Activated T-cell treated with anti-CD3 and anti-CD28 coated beads, Interleukin-2, amount 50 U/mL, for 72 hours (primary cell): ENCODE measurements at regions not wholly inside any gene's neighbourhood (a gene's known extent, or its start where the extent isn't known, plus 50 kb on each side); places are given as distances from the start of the nearest gene placed in this dataset.
A peak's percentile ranks its signal among the peaks of the same experiment; 100 is the strongest.

Experiments used
- ATAC-seq, 2 donors: fragments of 150-1000 bp; cut with Tn5 transposase; replicated peaks in 1 of 2; 2 replicates each; pipeline ENCODE4 v1.10.0; 2021; ENCODE audit warnings: moderate library complexity in 2 of 2, mild to moderate bottlenecking in 1 of 2
- DNase-seq, 2 donors: peaks; one replicate each; pipeline ENCODE4 v3.0.0; 2021 to 2022; ENCODE audit warnings: mixed read lengths in 1 of 2
- H3K27ac Mint-ChIP-seq: one replicate; pipeline ENCODE4 v1.8.0; 2022; ENCODE audit warnings: mild to moderate bottlenecking, moderate library complexity, mixed read lengths
- H3K27me3 Mint-ChIP-seq: one replicate; pipeline ENCODE4 v1.8.0; 2022; ENCODE audit warnings: low read depth, mixed read lengths
- H3K36me3 Mint-ChIP-seq, 2 donors: one replicate each; pipeline ENCODE4 v1.8.0; 2022; ENCODE audit warnings: mixed read lengths in 2 of 2, mild to moderate bottlenecking in 1 of 2; ENCODE audit not compliant: insufficient read depth in 2 of 2
- H3K4me1 Mint-ChIP-seq: one replicate; pipeline ENCODE4 v1.8.0; 2022; ENCODE audit warnings: low read depth, mixed read lengths
- H3K4me3 Mint-ChIP-seq, 2 donors: one replicate each; pipeline ENCODE4 v1.8.0; 2022; ENCODE audit warnings: mild to moderate bottlenecking in 2 of 2, mixed read lengths in 2 of 2, moderate library complexity in 2 of 2
- H3K9me3 Mint-ChIP-seq, 2 donors: one replicate each; pipeline ENCODE4 v1.8.0; 2022; ENCODE audit warnings: mixed read lengths in 2 of 2

GRCh38 chr10:21021231-21021630 lies 124.1 kb upstream of the NEBL start:
- DNase-seq: no peak
- H3K4me1 Mint-ChIP-seq: no peaks in the 10 kb centered on the region
- no peaks in the 10 kb centered on the region for H3K27me3 Mint-ChIP-seq
- H3K9me3 Mint-ChIP-seq: peaks cover 7 to 9% of the 10 kb centered on the region in 2 donors
- no peak for ATAC-seq
- H3K36me3 Mint-ChIP-seq: no peaks in the 10 kb centered on the region
- no peak overlapping the region for H3K4me3 Mint-ChIP-seq
- H3K27ac Mint-ChIP-seq: no peak overlapping the region

GRCh38 chr10:21020545-21020944 lies 123.4 kb upstream of the NEBL start:
- Mint-ChIP-seq H3K4me3 (no peak overlapping the region), H3K27ac (no peak overlapping the region)

GRCh38 chr10:21019436-21019835 lies 122.3 kb upstream of the NEBL start:
- Mint-ChIP-seq H3K27me3 (no peaks in the 10 kb centered on the region), H3K27ac (no peak overlapping the region), H3K9me3 (peaks cover 7 to 9% of the 10 kb centered on the region in 2 donors), H3K4me3 (no peak overlapping the region), H3K36me3 (no peaks in the 10 kb centered on the region), H3K4me1 (no peaks in the 10 kb centered on the region)
- no peak for DNase-seq
- ATAC-seq: no peak

More at GRCh38 chr10:21020545-21020944, 123.4 kb upstream of the NEBL start:
- H3K36me3 Mint-ChIP-seq: no peaks in the 10 kb centered on the region
- H3K27me3 Mint-ChIP-seq: no peaks in the 10 kb centered on the region
- ATAC-seq (no peak), DNase-seq (peak; percentile 28 to 32)
- H3K4me1 Mint-ChIP-seq: no peaks in the 10 kb centered on the region
- H3K9me3 Mint-ChIP-seq: peaks cover 7 to 9% of the 10 kb centered on the region in 2 donors

GRCh38 chr10:21015851-21016250 lies 118.7 kb upstream of the NEBL start:
- Mint-ChIP-seq H3K27me3 (no peaks in the 10 kb centered on the region), H3K4me1 (no peaks in the 10 kb centered on the region), H3K4me3 (no peak overlapping the region), H3K27ac (no peak overlapping the region), H3K36me3 (peaks cover 0 to 1% of the 10 kb centered on the region in 2 donors), H3K9me3 (peaks cover 7 to 11% of the 10 kb centered on the region in 2 donors)
- DNase-seq: no peak
- no peak for ATAC-seq

GRCh38 chr10:21014141-21014540 lies 117.0 kb upstream of the NEBL start:
- DNase-seq (no peak), ATAC-seq (no peak)
- peaks cover 0 to 5% of the 10 kb centered on the region in 2 donors for H3K9me3 Mint-ChIP-seq
- H3K27ac Mint-ChIP-seq: no peak overlapping the region
- H3K36me3 Mint-ChIP-seq: peaks cover 0 to 1% of the 10 kb centered on the region in 2 donors
- no peaks in the 10 kb centered on the region for H3K4me1 Mint-ChIP-seq
- no peak overlapping the region for H3K4me3 Mint-ChIP-seq
- H3K27me3 Mint-ChIP-seq: no peaks in the 10 kb centered on the region

- Mint-ChIP-seq H3K36me3 (peaks cover 0 to 1% of the 10 kb centered on the region in 2 donors), H3K4me3 (no peak overlapping the region), H3K9me3 (peaks cover 0 to 2% of the 10 kb centered on the region in 2 donors), H3K4me1 (no peaks in the 10 kb centered on the region), H3K27ac (no peak overlapping the region), H3K27me3 (no peaks in the 10 kb centered on the region)
- ATAC-seq (no peak), DNase-seq (no peak)
These were observed 114.4 kb upstream of the NEBL start for GRCh38 chr10:21011433-21012018.

GRCh38 chr10:21010615-21011014 lies 113.5 kb upstream of the NEBL start:
- peaks cover 0 to 2% of the 10 kb centered on the region in 2 donors for H3K9me3 Mint-ChIP-seq
- ATAC-seq: no peak

GRCh38 chr10:21003240-21003822 lies 106.2 kb upstream of the NEBL start:
- Mint-ChIP-seq H3K27me3 (no peaks in the 10 kb centered on the region), H3K27ac (no peak overlapping the region), H3K36me3 (no peaks in the 10 kb centered on the region), H3K9me3 (no peaks in the 10 kb centered on the region), H3K4me3 (no peak overlapping the region), H3K4me1 (peaks cover 6% of the 10 kb centered on the region)
- ATAC-seq (no peak), DNase-seq (no peak)

More at GRCh38 chr10:21010615-21011014, 113.5 kb upstream of the NEBL start:
- H3K4me1 Mint-ChIP-seq: no peaks in the 10 kb centered on the region
- H3K27me3 Mint-ChIP-seq: no peaks in the 10 kb centered on the region
- no peak overlapping the region for H3K4me3 Mint-ChIP-seq
- DNase-seq: no peak
- peaks cover 0 to 1% of the 10 kb centered on the region in 2 donors for H3K36me3 Mint-ChIP-seq
- H3K27ac Mint-ChIP-seq: no peak overlapping the region

GRCh38 chr10:21002091-21002878 lies 105.2 kb upstream of the NEBL start:
- Mint-ChIP-seq H3K9me3 (no peaks in the 10 kb centered on the region), H3K27ac (no peak overlapping the region), H3K4me3 (peak overlapping the region in 1 of 2 donors; percentile 32), H3K36me3 (no peaks in the 10 kb centered on the region), H3K4me1 (peaks cover 6% of the 10 kb centered on the region), H3K27me3 (no peaks in the 10 kb centered on the region)
- DNase-seq (no peak), ATAC-seq (no peak)

GRCh38 chr10:20999699-21000098 lies 102.6 kb upstream of the NEBL start:
- no peaks in the 10 kb centered on the region for H3K27me3 Mint-ChIP-seq
- H3K4me3 Mint-ChIP-seq: no peak overlapping the region
- no peak overlapping the region for H3K27ac Mint-ChIP-seq
- H3K4me1 Mint-ChIP-seq: peaks cover 6% of the 10 kb centered on the region
- no peak for ATAC-seq
- no peak for DNase-seq
- no peaks in the 10 kb centered on the region for H3K36me3 Mint-ChIP-seq
- no peaks in the 10 kb centered on the region for H3K9me3 Mint-ChIP-seq

- ATAC-seq: no peak
- H3K27ac Mint-ChIP-seq: no peak overlapping the region
- H3K4me1 Mint-ChIP-seq: peaks cover 6% of the 10 kb centered on the region
- no peak for DNase-seq
- H3K4me3 Mint-ChIP-seq: no peak overlapping the region
- no peaks in the 10 kb centered on the region for H3K9me3 Mint-ChIP-seq
- no peaks in the 10 kb centered on the region for H3K36me3 Mint-ChIP-seq
- no peaks in the 10 kb centered on the region for H3K27me3 Mint-ChIP-seq
These were observed 100.9 kb upstream of the NEBL start for GRCh38 chr10:20998036-20998435.

GRCh38 chr10:20995123-20995987 lies 98.2 kb upstream of the NEBL start:
- ATAC-seq (no peak), DNase-seq (no peak)
- Mint-ChIP-seq H3K27me3 (no peaks in the 10 kb centered on the region), H3K9me3 (no peaks in the 10 kb centered on the region), H3K4me1 (no peaks in the 10 kb centered on the region), H3K36me3 (no peaks in the 10 kb centered on the region), H3K4me3 (no peak overlapping the region), H3K27ac (no peak overlapping the region)
